Muscle layer of colon (tissue), 2 donors: ENCODE measurements at regions not wholly inside any gene's neighbourhood (a gene's known extent, or its start where the extent isn't known, plus 50 kb on each side); places are given as distances from the start of the nearest gene placed in this dataset.

Experiments used
- H3K27ac ChIP-seq: one replicate; pipeline ENCODE4 v1.7.0; 2013; ENCODE audit warnings: low read depth, mild to moderate bottlenecking, low read length, moderate library complexity
- H3K27me3 ChIP-seq, 2 donors: one replicate each; pipeline ENCODE4 v1.7.0; 2013; ENCODE audit warnings: low read length in 2 of 2, mild to moderate bottlenecking in 2 of 2; ENCODE audit not compliant: insufficient read depth in 2 of 2, control insufficient read depth in 1 of 2
- H3K36me3 ChIP-seq: one replicate; pipeline ENCODE4 v1.7.0; 2013; ENCODE audit warnings: mild to moderate bottlenecking, low read length; ENCODE audit not compliant: insufficient read depth
- H3K4me1 ChIP-seq: one replicate; pipeline ENCODE4 v1.7.0; 2013; ENCODE audit warnings: mild to moderate bottlenecking, low read length; ENCODE audit not compliant: insufficient read depth
- H3K4me3 ChIP-seq, 2 donors: one replicate each; pipeline ENCODE4 v1.7.0; 2013; ENCODE audit warnings: low read length in 2 of 2, low read depth in 1 of 2, mild to moderate bottlenecking in 1 of 2, moderate library complexity in 1 of 2
- H3K9ac ChIP-seq: one replicate; pipeline ENCODE4 v1.7.0; 2013; ENCODE audit warnings: low read length
- H3K9me3 ChIP-seq: one replicate; pipeline ENCODE4 v1.7.0; 2013; ENCODE audit warnings: mild to moderate bottlenecking, low read length
- donor health status: abdominal sarcoma.
- donor health status: Adenocarcinoma of cecum.

- no peaks in the 10 kb centered on the region for H3K9me3 ChIP-seq
- no peak overlapping the region for H3K9ac ChIP-seq
- H3K4me3 ChIP-seq: no peak overlapping the region
- H3K27ac ChIP-seq: no peak overlapping the region
- H3K36me3 ChIP-seq: no peaks in the 10 kb centered on the region
- no peaks in the 10 kb centered on the region for H3K27me3 ChIP-seq
- no peaks in the 10 kb centered on the region for H3K4me1 ChIP-seq
Observed at GRCh38 chr16:9271841-9272240, 180.4 kb downstream of the HAPSTR1 start.

- Histone ChIP-seq H3K27ac (no peak overlapping the region), H3K9ac (no peak overlapping the region), H3K9me3 (no peaks in the 10 kb centered on the region), H3K27me3 (no peaks in the 10 kb centered on the region), H3K4me1 (no peaks in the 10 kb centered on the region), H3K4me3 (no peak overlapping the region), H3K36me3 (no peaks in the 10 kb centered on the region)
Observed at GRCh38 chr16:9275377-9275776, 183.9 kb downstream of the HAPSTR1 start.

- Histone ChIP-seq H3K27ac (no peak overlapping the region), H3K9me3 (no peaks in the 10 kb centered on the region), H3K4me1 (no peaks in the 10 kb centered on the region), H3K27me3 (no peaks in the 10 kb centered on the region), H3K9ac (no peak overlapping the region), H3K4me3 (no peak overlapping the region), H3K36me3 (no peaks in the 10 kb centered on the region)
Observed at GRCh38 chr16:9275816-9276354, 184.4 kb downstream of the HAPSTR1 start.

GRCh38 chr16:9279291-9280068 is 188.0 kb downstream of the HAPSTR1 start:
- H3K27ac ChIP-seq: no peak overlapping the region
- no peak overlapping the region for H3K9ac ChIP-seq
- H3K4me3 ChIP-seq: no peak overlapping the region
- H3K27me3 ChIP-seq: no peaks in the 10 kb centered on the region
- no peaks in the 10 kb centered on the region for H3K4me1 ChIP-seq
- H3K9me3 ChIP-seq: no peaks in the 10 kb centered on the region
- no peaks in the 10 kb centered on the region for H3K36me3 ChIP-seq

- Histone ChIP-seq H3K9me3 (no peaks in the 10 kb centered on the region), H3K9ac (no peak overlapping the region), H3K4me3 (no peak overlapping the region), H3K27me3 (no peaks in the 10 kb centered on the region), H3K4me1 (no peaks in the 10 kb centered on the region), H3K36me3 (no peaks in the 10 kb centered on the region), H3K27ac (no peak overlapping the region)
Observed at GRCh38 chr16:9280069-9280466, 188.6 kb downstream of the HAPSTR1 start.

- Histone ChIP-seq H3K9ac (no peak overlapping the region), H3K36me3 (no peaks in the 10 kb centered on the region), H3K27ac (no peak overlapping the region), H3K4me1 (no peaks in the 10 kb centered on the region), H3K9me3 (no peaks in the 10 kb centered on the region), H3K4me3 (no peak overlapping the region), H3K27me3 (no peaks in the 10 kb centered on the region)
Observed at GRCh38 chr16:9286930-9287329, 195.5 kb downstream of the HAPSTR1 start.

GRCh38 chr16:9296271-9296590 is 204.8 kb downstream of the HAPSTR1 start:
- no peak overlapping the region for H3K4me3 ChIP-seq
- no peaks in the 10 kb centered on the region for H3K9me3 ChIP-seq
- H3K9ac ChIP-seq: no peak overlapping the region

GRCh38 chr16:9297437-9298113 is 206.1 kb downstream of the HAPSTR1 start:
- Histone ChIP-seq H3K27me3 (no peaks in the 10 kb centered on the region), H3K9me3 (no peaks in the 10 kb centered on the region), H3K4me3 (no peak overlapping the region), H3K4me1 (no peaks in the 10 kb centered on the region), H3K36me3 (no peaks in the 10 kb centered on the region), H3K9ac (no peak overlapping the region), H3K27ac (no peak overlapping the region)

More at GRCh38 chr16:9296271-9296590, 204.8 kb downstream of the HAPSTR1 start:
- no peaks in the 10 kb centered on the region for H3K27me3 ChIP-seq
- H3K27ac ChIP-seq: no peak overlapping the region
- no peaks in the 10 kb centered on the region for H3K4me1 ChIP-seq
- no peaks in the 10 kb centered on the region for H3K36me3 ChIP-seq

GRCh38 chr16:9300252-9300651 is 208.8 kb downstream of the HAPSTR1 start:
- H3K27ac ChIP-seq: no peak overlapping the region
- no peaks in the 10 kb centered on the region for H3K27me3 ChIP-seq
- no peaks in the 10 kb centered on the region for H3K9me3 ChIP-seq
- no peak overlapping the region for H3K4me3 ChIP-seq
- H3K9ac ChIP-seq: no peak overlapping the region
- H3K4me1 ChIP-seq: no peaks in the 10 kb centered on the region
- no peaks in the 10 kb centered on the region for H3K36me3 ChIP-seq

GRCh38 chr16:9302072-9302471 is 210.6 kb downstream of the HAPSTR1 start:
- Histone ChIP-seq H3K9ac (no peak overlapping the region), H3K27me3 (no peaks in the 10 kb centered on the region), H3K4me1 (no peaks in the 10 kb centered on the region), H3K27ac (no peak overlapping the region), H3K9me3 (no peaks in the 10 kb centered on the region), H3K36me3 (no peaks in the 10 kb centered on the region), H3K4me3 (no peak overlapping the region)

- H3K27me3 ChIP-seq: no peaks in the 10 kb centered on the region
- no peak overlapping the region for H3K9ac ChIP-seq
- no peak overlapping the region for H3K4me3 ChIP-seq
- no peak overlapping the region for H3K27ac ChIP-seq
- no peaks in the 10 kb centered on the region for H3K9me3 ChIP-seq
- no peaks in the 10 kb centered on the region for H3K36me3 ChIP-seq
- peaks cover 10% of the 10 kb centered on the region for H3K4me1 ChIP-seq
Observed at GRCh38 chr16:9306753-9307152, 215.3 kb downstream of the HAPSTR1 start.
